Nephron progenitor cell (in vitro differentiated cells): ENCODE measurements at regions not wholly inside any gene's neighbourhood (a gene's known extent, or its start where the extent isn't known, plus 50 kb on each side); places are given as distances from the start of the nearest gene placed in this dataset.

Experiments used
- DNase-seq: peaks from one replicate; pipeline ENCODE4 v3.0.0; 2021
- H3K27ac Mint-ChIP-seq: 2 replicates; pipeline ENCODE4 v1.8.0; 2021; ENCODE audit warnings: mild to moderate bottlenecking, moderate library complexity, mixed read lengths
- H3K27me3 Mint-ChIP-seq: 2 replicates; pipeline ENCODE4 v1.8.0; 2021; ENCODE audit warnings: mild to moderate bottlenecking, low read depth, mixed read lengths; ENCODE audit not compliant: poor library complexity
- H3K36me3 Mint-ChIP-seq: 2 replicates; pipeline ENCODE4 v1.8.0; 2021; ENCODE audit warnings: low read depth, mixed read lengths
- H3K4me1 Mint-ChIP-seq: 2 replicates; pipeline ENCODE4 v1.8.0; 2021; ENCODE audit warnings: mixed read lengths
- H3K4me3 Mint-ChIP-seq: 2 replicates; pipeline ENCODE4 v1.8.0; 2021; ENCODE audit warnings: mild to moderate bottlenecking, moderate library complexity, mixed read lengths
- H3K9me3 Mint-ChIP-seq: 2 replicates; pipeline ENCODE4 v1.8.0; 2021; ENCODE audit warnings: mild to moderate bottlenecking, moderate library complexity, mixed read lengths
- CTCF ChIP-seq: fragments of 200-600 bp; sonication (generic); IDR thresholded peaks from 2 replicates; pipeline ENCODE4 v1.5.0; 2021; ENCODE audit warnings: antibody characterized with exemption

- H3K4me1 Mint-ChIP-seq, result peaks cover 22% of the 10 kb centered on the region
- H3K9me3 Mint-ChIP-seq, result no peaks in the 10 kb centered on the region
- no peak overlapping the region for H3K27ac Mint-ChIP-seq
- no peak for TF ChIP-seq CTCF
- H3K4me3 Mint-ChIP-seq, result no peak overlapping the region
- H3K36me3 Mint-ChIP-seq, result no peaks in the 10 kb centered on the region
- H3K27me3 Mint-ChIP-seq, result no peaks in the 10 kb centered on the region
- no peak for DNase-seq
Measured at GRCh38 chr1:90339811-90340210, 344.9 kb downstream of the ZNF326 start.

- no peaks in the 10 kb centered on the region for H3K36me3 Mint-ChIP-seq
- no peak overlapping the region for H3K4me3 Mint-ChIP-seq
- no peak for TF ChIP-seq CTCF
- H3K9me3 Mint-ChIP-seq, result no peaks in the 10 kb centered on the region
- H3K4me1 Mint-ChIP-seq, result peaks cover 28% of the 10 kb centered on the region
- H3K27me3 Mint-ChIP-seq, result no peaks in the 10 kb centered on the region
- no peak overlapping the region for H3K27ac Mint-ChIP-seq
- no peak for DNase-seq
Measured at GRCh38 chr1:90336552-90337324, 341.8 kb downstream of the ZNF326 start.

GRCh38 chr1:90335558-90335957 lies 340.6 kb downstream of the ZNF326 start:
- no peak for DNase-seq
- no peaks in the 10 kb centered on the region for H3K36me3 Mint-ChIP-seq
- peak overlapping the region; percentile 39 for H3K27ac Mint-ChIP-seq
- H3K9me3 Mint-ChIP-seq, result no peaks in the 10 kb centered on the region
- no peak for TF ChIP-seq CTCF
- H3K4me3 Mint-ChIP-seq, result no peak overlapping the region
- peaks cover 28% of the 10 kb centered on the region for H3K4me1 Mint-ChIP-seq
- no peaks in the 10 kb centered on the region for H3K27me3 Mint-ChIP-seq

GRCh38 chr1:90334137-90334536 lies 339.2 kb downstream of the ZNF326 start:
- H3K9me3 Mint-ChIP-seq, result no peaks in the 10 kb centered on the region
- no peak overlapping the region for H3K27ac Mint-ChIP-seq
- DNase-seq, result no peak
- no peaks in the 10 kb centered on the region for H3K36me3 Mint-ChIP-seq
- TF ChIP-seq CTCF, result no peak
- H3K27me3 Mint-ChIP-seq, result no peaks in the 10 kb centered on the region
- no peak overlapping the region for H3K4me3 Mint-ChIP-seq
- H3K4me1 Mint-ChIP-seq, result peaks cover 24% of the 10 kb centered on the region

GRCh38 chr1:90325168-90325567 lies 330.3 kb downstream of the ZNF326 start:
- no peak for DNase-seq
- no peak overlapping the region for H3K27ac Mint-ChIP-seq
- no peaks in the 10 kb centered on the region for H3K36me3 Mint-ChIP-seq
- no peaks in the 10 kb centered on the region for H3K9me3 Mint-ChIP-seq
- no peak for TF ChIP-seq CTCF
- H3K4me3 Mint-ChIP-seq, result no peak overlapping the region
- H3K4me1 Mint-ChIP-seq, result peaks cover 5% of the 10 kb centered on the region
- H3K27me3 Mint-ChIP-seq, result peaks cover 11% of the 10 kb centered on the region

- DNase-seq, result no peak
- H3K4me3 Mint-ChIP-seq, result no peak overlapping the region
- H3K27me3 Mint-ChIP-seq, result peaks cover 7% of the 10 kb centered on the region
- no peak overlapping the region for H3K27ac Mint-ChIP-seq
- no peak for TF ChIP-seq CTCF
- H3K9me3 Mint-ChIP-seq, result no peaks in the 10 kb centered on the region
- H3K4me1 Mint-ChIP-seq, result peaks cover 5% of the 10 kb centered on the region
- H3K36me3 Mint-ChIP-seq, result no peaks in the 10 kb centered on the region
Measured at GRCh38 chr1:90322186-90322585, 327.3 kb downstream of the ZNF326 start.
